RCC 7860 (cell line): ENCODE measurements at regions not wholly inside any gene's neighbourhood (a gene's known extent, or its start where the extent isn't known, plus 50 kb on each side); places are given as distances from the start of the nearest gene placed in this dataset.

Experiments used
- DNase-seq: peaks from one replicate; pipeline ENCODE4 v3.0.0-alpha.2; 2015; ENCODE audit warnings: low spot score
- FAIRE-seq: peaks from 2 replicates; lab custom pipeline; 2012; peaks lifted over from hg19 to GRCh38; lab: Jason Lieb, UNC

DNA sequence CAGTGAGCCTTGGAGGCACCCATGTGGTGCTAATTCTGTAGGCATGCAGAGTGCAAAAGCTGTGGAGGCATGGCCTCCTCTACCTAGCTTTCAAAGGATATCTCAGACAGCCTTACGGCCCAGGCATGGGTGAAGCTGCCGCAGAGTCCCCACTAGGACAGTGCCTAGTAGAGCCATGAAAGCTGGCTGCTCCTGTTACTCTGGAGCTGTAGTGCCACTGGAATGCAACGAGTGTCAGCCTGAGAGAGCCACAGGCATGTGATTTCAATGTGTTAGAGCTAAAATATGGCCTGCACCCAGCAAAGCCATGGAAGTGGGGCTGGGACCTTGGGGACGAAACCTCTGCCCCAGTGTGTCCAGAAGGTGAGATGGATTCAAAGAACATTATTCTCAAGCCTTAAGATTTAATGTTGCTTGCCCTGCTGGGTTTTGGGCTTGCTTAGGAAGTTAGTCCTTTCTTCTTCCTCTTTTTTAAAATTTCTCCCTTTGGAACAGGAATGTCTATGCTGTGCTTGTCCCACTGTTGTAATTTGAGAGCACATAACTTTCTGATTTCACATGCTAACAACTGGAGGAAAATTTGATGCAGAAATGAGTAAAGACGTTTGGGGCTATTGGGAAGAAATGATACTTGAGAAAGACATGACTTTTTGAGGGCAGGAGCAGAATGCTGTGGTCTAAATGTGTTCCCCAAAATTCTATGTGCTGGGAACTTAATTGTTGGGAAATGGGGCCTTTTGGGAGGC is 298.4 kb downstream of the PSAT1 start:
- no peak for FAIRE-seq

DNA sequence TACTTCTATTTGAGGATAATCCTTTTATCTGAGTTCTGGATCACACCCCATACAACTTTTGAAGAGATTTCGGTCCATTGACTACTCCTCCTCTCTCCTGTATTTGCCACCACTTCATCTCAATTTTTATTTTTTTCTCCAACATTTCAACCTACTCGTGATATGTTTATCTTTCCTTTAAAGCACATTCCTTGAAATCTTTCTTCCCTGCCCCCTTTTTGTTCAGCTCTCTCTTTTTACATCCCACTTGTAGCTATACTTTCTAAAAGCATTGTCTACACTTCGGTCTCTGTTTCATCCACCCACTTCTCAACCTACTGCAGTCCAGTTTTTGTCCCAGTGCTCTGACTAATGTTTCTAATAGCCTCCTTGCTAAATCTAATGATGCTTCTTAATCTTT is 299.4 kb downstream of the PSAT1 start:
- DNase-seq (no peak), FAIRE-seq (no peak)

More for the DNA sequence above, 298.4 kb downstream of the PSAT1 start:
- no peak for DNase-seq

DNA sequence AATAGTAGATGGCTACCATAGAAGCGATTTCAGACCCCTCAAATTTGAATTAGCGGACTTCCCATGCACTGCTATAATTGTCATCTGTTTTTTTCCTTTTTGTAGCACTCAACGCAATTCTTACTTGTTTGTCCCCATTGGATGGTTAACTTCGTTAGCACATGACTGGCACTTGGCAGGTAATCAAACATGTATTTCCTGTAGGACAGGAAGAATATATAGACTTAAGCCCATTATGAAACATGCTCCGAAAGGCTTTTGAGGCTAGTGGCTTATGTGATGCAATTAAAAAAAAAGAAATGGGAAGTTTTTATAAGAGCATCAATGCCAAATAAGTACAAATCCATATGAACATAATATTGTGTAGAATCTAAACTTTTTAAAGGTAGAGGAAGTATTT is 301.2 kb downstream of the PSAT1 start:
- FAIRE-seq (no peak), DNase-seq (no peak)

DNA sequence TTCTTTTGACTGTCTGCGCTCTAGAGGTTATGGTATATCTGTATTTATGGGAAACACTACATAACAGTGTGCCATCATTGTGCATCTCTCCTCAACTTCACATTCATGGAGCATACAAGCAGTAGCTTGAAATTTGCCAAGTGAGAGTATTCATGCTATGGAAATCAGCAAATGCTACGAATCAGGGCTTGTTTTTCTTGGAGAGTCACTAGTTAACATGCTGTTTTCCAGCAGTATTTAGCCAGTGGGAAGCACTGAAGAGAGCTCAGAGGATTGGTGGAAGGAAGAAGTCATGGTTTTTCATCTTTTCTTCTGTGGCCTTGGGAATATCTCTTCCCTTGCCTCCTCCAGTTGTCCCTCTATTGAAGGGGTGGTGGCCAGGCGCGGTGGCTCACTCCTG is 303.0 kb downstream of the PSAT1 start:
- FAIRE-seq (no peak), DNase-seq (no peak)

DNA sequence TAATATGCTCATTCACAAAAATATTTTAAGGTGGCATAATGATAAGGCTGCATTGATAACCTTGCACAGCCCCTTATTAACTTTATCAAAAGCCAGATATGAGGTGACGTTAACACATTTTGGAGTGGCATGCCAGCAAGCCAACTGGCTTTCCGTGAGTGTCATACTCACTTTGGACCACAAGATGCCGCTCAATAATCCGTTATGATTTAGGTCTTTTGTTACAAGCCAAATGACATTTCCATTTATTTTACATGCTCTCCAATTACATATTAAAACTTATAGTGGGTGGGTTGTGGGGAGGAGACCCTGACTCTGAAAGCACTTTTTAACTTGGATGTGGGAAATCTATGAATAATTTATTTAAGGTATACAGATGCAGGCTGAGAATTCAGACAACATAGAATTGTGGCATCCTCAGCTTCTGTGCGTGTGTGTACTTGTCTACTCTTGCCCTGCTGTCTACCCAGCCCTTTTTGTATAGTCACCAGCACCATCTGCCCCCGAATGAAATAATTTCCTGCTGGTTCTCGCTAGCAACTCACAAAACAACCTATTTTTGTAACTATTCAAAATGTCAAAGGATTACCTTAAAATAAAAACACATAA is 305.1 kb downstream of the PSAT1 start:
- DNase-seq (peak; percentile 40), FAIRE-seq (peak; percentile 75)

DNA sequence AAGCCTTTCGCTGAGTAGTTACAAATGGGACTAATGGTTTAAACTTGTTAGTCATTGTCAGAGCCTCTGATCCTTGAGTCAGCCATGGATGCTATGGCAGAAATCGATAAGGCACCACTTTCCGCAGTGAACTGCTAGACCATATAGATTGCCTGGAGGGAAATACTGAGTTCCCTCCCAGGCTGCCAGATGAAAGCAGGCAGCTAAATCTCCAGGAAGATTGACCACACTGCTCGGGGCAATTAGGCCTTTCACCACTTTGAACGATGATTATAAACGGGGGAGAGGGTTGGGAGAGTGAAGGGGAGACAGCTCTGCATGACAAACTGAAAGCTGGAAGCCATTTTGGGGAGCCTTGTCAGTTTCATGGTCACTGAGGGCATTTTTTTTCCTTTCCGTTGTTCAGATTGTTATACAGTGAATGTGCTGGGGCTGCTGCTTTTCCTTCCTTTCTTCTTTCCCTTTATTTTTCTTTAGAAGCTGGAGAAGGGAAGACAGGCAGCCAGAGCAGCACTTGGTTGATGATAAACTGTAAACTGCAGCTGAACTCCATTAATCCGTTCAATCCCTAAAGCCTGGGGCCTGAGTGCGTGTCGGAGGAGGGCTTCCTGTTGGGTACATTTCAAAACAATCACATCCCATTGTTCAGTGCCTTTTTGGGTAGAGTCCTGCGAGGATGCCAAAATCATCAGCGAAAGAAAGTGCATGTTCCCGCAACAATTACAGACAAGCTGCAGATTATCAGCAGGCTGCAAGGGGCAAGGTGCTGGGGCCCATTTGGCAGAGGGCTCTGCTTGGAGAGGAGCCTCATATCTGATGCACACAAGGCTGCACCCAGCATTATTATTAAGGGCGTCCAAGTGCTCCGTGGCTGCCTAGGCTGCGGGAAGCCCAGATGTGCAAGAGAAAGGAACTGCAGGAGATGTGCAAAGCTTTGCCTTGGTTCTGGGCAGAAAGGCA is 308.4 kb downstream of the PSAT1 start:
- no peak for FAIRE-seq
- no peak for DNase-seq

DNA sequence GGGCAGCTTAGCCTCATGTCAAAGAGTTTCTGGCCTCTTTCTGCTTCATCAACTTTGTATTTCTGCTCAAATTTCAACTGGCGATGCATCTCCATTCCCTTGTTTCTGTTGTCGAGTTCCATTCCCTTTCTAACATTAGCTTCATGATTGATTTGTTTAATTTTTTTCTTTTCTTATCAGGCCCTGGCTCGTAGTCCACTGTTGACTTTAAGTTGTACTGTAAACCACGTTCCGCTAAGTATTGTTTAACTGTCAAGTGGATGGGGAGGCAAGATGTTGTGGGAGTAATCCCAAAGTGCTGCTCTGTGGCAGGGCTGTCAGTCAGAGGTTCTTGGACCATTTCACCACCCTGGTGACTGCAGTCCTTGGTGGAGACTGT is 309.1 kb downstream of the PSAT1 start:
- no peak for FAIRE-seq

DNA sequence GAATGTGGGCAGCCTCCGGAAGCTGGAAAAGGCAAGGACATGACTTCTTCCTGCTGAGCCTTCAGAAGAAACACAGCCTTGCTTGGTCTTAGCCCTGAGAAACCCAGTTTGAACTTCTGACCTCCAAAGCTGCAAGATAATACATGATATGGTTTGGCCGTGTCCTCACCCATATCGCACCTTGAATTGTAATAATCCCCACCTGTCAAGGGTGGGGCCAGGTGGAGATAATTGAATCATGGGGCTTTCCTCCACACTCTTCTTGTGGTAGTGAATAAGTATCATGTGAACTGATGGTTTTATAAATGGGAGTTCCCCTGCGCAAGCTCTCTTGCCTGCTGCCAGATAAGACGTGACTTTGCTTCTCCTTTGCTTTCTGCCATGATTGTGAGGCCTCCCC is 310.9 kb downstream of the PSAT1 start:
- no peak for FAIRE-seq

More for the DNA sequence above, 309.1 kb downstream of the PSAT1 start:
- no peak for DNase-seq

DNA sequence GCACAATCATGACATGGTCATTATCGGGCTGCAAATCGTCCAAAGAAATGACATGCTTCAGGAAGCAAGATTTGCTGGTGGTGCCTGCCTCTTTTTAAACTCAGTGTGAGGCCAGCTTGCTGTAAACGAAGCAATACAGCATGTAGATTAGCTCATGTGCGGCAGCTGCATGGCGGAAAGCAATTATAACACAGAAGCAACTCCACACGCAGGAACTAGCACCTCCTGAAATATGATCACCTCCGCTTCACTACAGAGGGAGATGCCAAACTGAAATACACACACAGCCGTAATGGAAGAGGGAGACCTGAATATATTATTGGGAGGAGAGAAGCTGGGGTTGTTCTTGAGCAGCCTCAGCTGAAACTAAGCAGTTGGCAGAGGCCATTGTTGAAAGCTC is 312.5 kb downstream of the PSAT1 start:
- no peak for FAIRE-seq
- DNase-seq, result no peak

More for the DNA sequence above, 310.9 kb downstream of the PSAT1 start:
- DNase-seq, result no peak

DNA sequence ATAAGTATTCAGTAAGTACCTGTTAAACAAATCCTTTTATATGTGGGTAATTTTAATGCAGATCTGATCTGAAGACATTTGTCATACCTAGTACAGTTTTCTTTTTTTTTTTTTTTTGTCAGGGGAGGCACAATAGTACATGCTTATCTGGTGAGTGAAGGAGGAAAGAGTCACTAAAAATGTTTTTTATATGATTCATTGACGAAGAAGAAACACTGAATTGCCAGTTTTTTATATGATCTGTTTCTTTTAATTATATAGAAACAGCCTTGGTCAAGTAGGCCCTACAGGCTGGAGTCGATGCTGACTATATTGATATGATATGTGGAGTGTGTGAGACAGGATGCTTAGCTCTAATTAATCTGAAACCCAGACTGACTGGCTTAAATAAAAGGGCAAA is 315.2 kb downstream of the PSAT1 start:
- peak; percentile 14 for DNase-seq
- FAIRE-seq, result no peak

DNA sequence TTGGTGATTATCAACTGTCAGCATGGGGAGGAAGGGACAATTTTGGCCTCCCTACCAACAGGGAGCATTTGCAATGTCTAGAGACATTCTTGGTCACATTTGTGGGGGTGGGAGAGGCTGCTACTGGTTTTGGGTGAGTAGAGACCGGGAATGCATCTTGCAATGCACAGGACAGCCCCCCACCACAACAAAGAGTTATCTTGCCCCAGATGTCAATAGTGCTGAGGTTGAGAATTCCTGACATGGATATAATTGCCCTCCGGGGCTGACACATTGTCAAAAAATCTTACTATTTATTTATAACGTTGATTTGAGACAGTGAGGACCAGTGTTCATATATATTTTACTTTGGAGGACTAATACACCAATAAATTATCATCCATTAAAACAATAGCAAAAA is 316.1 kb downstream of the PSAT1 start:
- DNase-seq (peak; percentile 25), FAIRE-seq (no peak)

DNA sequence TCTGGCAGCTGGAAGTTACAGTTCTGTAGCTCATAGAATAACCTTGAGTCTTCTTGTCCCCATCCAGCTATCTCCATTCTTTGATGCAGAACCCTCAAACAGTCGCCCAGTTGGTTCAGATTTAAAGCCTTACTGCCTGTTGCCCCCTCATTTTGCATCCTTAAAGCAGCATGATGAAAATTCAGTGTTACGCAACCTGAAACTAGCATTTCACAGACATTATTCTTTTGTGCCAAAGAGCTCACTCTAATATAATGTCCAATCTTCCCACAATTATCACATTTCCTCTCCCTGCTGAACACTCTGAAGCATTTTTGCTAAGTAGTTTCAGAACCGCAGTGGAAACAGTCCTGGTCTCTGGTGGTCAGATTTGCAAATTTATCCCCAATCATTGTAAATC is 318.0 kb downstream of the PSAT1 start:
- DNase-seq (no peak), FAIRE-seq (no peak)

DNA sequence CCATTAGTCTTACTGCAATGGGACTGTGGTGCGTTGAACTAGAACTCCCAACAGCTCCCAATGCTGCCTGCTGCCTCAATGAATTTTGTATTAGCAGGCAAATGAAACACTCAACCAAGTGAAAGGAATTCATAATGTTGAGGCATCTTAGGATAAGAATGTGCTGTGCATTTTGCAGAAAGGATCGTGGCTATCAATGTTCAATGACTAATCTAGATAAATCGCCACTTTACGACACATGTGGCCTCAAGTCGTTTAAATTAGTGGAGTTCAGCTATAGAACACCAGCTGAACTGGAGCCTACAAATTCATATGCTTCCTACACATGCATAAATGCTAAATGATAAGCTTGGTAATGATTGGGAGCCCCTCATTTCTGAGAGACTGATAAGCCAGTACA is 318.4 kb downstream of the PSAT1 start:
- DNase-seq (no peak), FAIRE-seq (no peak)

DNA sequence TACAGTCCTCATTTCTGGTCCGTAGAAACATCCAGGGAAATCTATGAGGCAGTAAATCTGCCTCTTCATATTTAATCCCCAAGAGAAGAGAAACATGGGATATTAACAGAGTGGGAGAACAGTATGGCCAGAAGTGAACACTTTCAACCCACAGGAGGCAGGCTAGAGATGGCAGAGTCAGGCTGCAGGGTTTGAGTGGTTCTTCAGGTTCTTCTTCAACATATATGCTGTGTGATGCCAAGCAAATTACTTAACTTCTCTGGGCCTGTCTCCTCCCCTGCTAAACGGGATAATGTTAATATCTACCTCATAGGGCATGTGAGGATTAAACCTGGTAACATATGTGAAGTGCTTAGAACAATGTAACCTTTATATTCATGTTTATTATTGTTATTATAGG is 321.8 kb downstream of the PSAT1 start:
- DNase-seq (no peak), FAIRE-seq (no peak)

DNA sequence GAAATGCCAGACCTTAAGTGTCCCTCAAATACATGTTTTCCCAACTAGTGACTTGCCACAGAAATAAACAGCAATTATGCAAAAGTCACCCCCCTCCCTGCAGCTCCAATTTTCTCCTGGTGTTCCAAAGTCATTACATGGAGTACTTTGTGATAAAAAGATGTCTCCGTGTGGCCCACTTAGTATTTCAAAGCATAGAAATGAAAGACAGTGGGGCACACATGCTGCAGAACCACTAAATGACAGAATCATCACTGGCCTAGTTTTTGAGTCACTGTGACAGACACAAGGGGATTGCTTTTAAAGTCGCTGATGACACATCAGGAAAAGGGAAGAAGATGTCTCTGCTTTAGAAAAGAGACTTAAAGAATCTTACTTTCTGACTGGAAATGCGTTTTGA is 323.4 kb downstream of the PSAT1 start:
- DNase-seq (no peak), FAIRE-seq (no peak)

DNA sequence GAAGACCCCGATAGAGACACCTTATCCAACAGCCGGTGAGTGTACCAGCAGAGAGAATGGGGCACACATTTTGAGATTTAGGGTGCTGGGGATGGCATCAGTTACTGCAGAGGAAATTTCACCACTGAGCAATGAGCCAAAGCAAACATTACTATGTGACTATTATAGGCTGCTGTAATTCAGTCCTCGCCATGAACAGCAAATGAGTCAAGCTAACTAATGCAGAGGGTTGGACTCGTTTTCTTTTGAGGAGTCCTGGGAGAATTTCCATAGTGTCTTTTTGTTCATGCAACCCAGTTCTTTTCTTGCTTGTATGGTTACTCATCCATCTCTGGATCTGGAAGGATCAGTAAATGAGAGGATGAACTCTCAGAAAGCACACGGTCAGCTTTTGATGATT is 323.8 kb downstream of the PSAT1 start:
- DNase-seq, result peak; percentile 44
- FAIRE-seq, result no peak

DNA sequence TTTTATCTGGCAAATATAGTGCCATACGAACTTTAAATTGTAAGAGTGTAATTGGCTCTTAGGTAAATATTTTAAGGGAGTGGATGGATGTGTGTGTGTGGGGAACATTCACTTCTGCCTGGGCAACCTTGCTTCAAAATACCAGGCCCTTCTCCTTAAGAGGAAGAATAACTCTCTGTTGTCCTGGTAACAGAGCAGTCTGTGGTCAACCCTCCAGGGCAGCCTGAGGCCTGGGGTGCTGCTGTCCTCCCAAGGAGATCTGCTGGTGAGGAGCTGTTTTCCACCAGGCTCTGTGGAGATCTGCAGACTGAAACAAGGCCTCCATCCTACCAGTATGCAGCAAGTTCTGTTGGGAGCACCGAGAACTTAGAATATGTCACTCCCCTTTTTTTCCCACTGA is 325.2 kb downstream of the PSAT1 start:
- no peak for FAIRE-seq

DNA sequence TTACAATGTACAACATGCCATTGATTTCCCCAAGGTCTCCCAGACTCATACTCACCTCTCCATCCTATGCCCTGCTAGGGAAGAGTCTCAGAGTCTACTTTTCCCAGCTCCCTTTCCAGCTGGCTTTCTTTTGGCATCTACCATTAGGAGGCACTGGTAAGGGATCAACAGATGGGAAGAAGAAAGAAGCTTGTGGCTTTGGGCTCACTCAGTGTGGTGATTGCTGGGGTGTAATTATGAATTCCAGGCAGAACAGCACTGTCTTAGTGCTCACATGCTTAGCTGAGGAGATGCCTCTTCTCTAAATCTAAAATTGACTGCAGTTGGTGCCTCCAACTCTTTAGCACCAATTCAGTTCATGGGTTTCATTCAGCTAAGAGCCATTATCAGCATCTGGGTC is 330.0 kb downstream of the PSAT1 start:
- DNase-seq (no peak), FAIRE-seq (no peak)

More for the DNA sequence above, 325.2 kb downstream of the PSAT1 start:
- no peak for DNase-seq

DNA sequence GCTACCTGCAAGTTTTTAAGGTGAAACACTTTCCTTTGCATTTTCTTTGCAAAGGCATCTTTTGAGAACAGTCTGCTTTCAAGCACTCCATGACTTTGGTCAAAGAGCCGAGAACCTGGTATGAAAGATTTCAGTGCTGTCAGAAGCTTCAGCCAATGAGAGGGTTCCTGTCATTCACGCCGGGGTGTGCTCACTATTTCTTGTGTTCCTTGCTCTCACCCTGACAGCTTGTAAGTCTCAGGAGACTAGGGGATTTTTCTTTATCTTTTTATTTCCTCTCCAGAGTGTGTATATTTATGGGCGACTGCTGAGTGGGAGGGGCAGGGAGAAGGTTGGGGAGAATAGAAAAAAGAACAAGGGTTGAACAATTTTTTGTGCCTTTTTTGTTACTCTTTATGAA is 334.0 kb downstream of the PSAT1 start:
- FAIRE-seq, result no peak
- DNase-seq, result no peak

DNA sequence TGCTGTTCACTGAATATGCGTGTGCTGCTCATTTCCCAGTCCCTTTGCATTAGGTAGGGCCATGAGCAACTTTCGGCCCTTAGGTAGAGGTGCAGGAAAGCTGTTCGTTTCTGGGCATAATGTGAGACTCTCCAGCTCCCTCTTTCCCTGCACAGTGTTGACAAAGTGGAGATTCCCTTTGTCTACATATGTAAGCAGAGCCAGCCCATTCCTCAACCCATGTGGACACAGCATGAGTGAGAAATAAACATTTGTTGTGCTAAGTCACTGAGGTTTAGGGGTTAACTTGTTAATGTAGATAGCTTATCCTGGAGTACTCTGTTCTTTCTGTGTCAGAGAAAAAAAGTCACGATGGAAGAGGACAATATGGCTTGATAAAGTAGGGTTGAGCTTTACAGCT is 343.8 kb downstream of the PSAT1 start:
- no peak for DNase-seq
- FAIRE-seq, result no peak

DNA sequence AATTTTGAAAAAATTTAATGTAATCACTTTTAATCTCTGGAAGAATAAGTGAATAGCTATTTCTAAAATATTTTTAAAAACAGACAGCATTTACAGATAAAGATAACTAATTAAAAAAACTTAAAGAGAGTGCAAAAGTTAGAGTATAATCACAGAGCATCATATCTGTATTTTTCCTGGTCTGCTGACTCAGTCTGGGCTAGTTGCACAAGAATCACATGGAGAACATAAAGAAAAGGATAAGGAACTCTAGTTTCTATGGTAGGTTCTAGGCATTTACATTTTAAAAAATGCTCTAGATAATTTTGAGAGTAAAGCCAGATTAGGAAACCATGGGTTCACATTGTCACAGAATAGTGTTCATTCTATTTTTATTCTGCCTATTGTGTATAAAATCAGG is 347.4 kb downstream of the PSAT1 start:
- no peak for FAIRE-seq

DNA sequence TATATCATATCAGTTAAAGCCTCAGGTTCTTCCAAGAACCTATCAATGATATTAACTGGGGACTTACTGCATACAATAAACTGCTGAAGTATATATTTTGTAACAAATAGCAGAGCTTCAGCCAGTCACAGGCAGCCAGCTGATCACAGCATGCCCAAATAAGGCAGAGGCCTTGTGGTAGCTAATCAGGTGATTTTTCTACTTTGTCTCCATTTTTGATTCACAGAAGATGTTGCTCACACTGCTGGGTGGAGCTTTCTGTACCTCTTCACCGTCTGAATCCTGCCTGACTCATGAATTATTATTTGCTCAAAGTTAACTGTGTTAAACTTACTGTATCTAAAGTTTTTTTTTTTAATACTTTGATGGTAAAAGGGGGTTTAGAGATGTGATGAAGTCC is 357.4 kb downstream of the PSAT1 start:
- FAIRE-seq, result no peak
- no peak for DNase-seq

More for the DNA sequence above, 347.4 kb downstream of the PSAT1 start:
- no peak for DNase-seq
